GM12892 (cell line): ENCODE measurements at regions not wholly inside any gene's neighbourhood (a gene's known extent, or its start where the extent isn't known, plus 50 kb on each side); places are given as distances from the start of the nearest gene placed in this dataset.
"Not testable (repeated sequence)": the region's sequence is repeated elsewhere in the genome, so short reads cannot be mapped to it uniquely, and the experiment has no call there.

ENCODE experiments used
- DNase-seq: peaks from one replicate; pipeline ENCODE4 v3.0.0; 2011; ENCODE audit not compliant: insufficient read length
- FAIRE-seq: peaks from 2 replicates; lab custom pipeline; 2011; peaks lifted over from hg19 to GRCh38; lab: Jason Lieb, UNC
- POLR2A ChIP-seq: IDR thresholded peaks from 2 replicates; pipeline ENCODE4 v1.6.1; 2011; ENCODE audit warnings: low read depth, low read length, control low read depth
- POLR2AphosphoS5 ChIP-seq: IDR thresholded peaks from 2 replicates; pipeline ENCODE4 v1.6.1; 2011; ENCODE audit warnings: low read depth, low read length, control low read depth
- TAF1 ChIP-seq: IDR thresholded peaks from 2 replicates; pipeline ENCODE4 v1.6.1; 2011; ENCODE audit warnings: low read depth, mild to moderate bottlenecking, control low read depth, low read length, borderline replicate concordance

DNA sequence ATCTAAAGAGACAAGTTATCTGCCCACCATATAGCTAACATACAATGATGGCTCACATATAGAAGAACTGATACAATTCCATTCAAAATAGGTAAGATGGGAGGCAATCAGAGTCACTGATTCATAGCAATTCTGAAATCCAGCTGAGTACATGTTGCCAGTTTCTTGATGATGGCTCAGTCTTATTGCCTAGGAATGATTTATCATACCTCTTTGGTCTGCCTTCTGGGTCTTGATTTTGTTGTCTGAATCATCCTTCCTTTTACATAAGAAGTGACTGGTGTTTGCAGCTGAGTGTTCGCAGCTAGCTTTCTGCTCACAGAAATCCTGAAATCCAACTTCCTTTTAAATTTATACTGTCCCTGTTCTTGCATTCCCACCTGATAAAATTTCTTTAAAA is 463.2 kb upstream of the MGAT4C start:
- FAIRE-seq (no peak), DNase-seq (no peak)
- TF ChIP-seq POLR2AphosphoS5 (no peak), TAF1 (no peak), POLR2A (no peak)

DNA sequence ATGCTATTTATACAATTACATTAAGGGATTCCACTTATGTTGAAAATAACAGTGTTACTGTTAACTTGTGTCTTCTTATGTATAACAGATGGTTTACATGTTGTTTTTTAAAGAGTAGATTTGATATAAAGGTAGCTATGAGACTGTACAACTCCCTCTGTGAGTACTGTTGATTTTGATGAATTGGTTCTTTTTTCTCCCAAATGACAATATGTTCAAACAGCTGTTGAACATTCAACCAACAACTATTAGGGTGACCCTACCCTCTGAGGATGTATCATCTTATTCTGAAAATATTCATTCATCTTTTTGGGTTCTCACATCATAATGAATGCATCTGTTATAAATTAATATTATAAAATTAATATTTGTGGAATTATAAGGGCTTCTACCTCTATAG is 456.9 kb upstream of the MGAT4C start:
- DNase-seq (no peak), FAIRE-seq (no peak)
- no peak for TF ChIP-seq POLR2A
- TF ChIP-seq POLR2AphosphoS5: no peak
- no peak for TF ChIP-seq TAF1

GRCh38 chr12:86712425-86712843 is 456.2 kb upstream of the MGAT4C start:
- TF ChIP-seq POLR2AphosphoS5 (no peak), TAF1 (no peak)
- DNase-seq: no peak
- no peak for FAIRE-seq

GRCh38 chr12:86711731-86712130 is 455.5 kb upstream of the MGAT4C start:
- FAIRE-seq (no peak), DNase-seq (no peak)
- TF ChIP-seq POLR2A: no peak
- TF ChIP-seq POLR2AphosphoS5: no peak
- no peak for TF ChIP-seq TAF1

DNA sequence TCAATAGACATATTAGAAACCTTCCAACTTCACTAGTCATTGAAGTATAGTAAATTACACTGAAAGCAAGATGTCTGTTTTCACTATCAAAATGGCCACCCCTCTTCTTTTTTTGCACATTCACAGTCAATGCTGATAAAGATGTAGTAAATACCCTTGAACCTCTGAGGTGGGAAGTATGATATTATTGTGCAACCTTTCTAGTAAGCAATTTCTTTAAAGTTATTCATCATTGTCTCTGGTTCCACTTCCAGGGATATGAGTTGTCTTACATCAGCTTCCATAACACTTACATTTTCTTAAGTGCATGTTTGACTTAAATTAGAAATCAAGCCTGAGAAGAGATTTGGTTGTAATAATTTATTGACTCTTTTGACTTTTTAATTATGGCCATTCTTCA is 453.9 kb upstream of the MGAT4C start:
- FAIRE-seq: no peak
- no peak for TF ChIP-seq POLR2AphosphoS5
- TF ChIP-seq POLR2A: no peak
- TF ChIP-seq TAF1: no peak
- no peak for DNase-seq

GRCh38 chr12:86709017-86709416 is 452.8 kb upstream of the MGAT4C start:
- FAIRE-seq, DNase-seq: not testable (repeated sequence)

DNA sequence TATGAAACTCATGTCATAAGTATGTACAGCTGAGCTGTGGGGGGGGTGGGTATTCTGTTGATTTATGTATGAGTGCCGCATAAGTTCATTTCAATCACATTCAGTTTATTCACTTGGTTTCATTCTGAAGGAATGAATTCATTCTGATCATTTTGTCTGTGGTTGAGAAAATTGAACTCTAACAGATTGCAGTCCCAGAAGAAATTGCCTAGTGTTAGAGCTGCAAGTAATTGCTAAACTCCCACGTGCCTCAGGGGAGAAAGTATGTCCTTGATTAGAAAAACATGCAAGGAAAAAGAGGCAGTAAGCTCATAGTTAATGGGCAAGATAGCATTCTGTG is 442.4 kb upstream of the MGAT4C start:
- TF ChIP-seq TAF1 (no peak), POLR2AphosphoS5 (no peak), POLR2A (no peak)
- DNase-seq (no peak), FAIRE-seq (no peak)

- no peak for DNase-seq
- FAIRE-seq: no peak
- TF ChIP-seq POLR2A (no peak), TAF1 (no peak), POLR2AphosphoS5 (no peak)
Observed at GRCh38 chr12:86697916-86698640, 441.9 kb upstream of the MGAT4C start.

DNA sequence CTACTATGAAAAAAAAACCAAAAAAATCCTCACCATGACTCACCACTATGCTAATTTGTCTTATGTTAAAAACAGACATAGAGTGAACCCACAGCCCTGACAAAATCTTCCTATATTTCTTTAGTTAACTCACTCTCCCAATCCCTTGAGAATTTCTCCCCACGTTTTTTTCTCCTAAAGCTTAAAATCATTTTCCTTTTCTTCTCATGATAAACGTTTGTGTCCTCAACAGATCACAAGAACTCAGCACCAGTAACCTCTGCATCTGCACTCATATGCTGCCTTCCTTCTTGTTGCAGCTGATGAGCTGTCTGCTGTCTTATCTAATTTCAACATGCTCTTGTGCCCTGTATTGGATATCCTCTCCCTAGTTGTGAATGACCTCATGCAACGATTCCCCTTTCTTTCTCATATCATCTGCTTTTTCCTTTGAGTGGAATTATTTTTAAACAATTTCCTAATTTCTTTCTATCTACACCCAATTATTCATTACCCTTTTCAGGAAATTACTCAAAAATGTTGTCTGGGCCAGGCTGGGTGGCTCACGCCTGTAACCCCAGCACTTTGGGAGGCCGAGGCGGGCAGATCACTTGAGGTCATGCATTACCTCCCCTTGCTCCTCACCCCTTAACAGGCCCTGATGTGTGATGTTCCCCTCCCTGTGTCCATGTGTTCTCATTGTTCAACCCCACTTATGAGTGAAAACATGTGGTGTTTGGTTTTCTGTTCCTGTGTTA is 427.5 kb upstream of the MGAT4C start:
- DNase-seq (no peak), FAIRE-seq (no peak)
- no peak for TF ChIP-seq POLR2AphosphoS5
- TF ChIP-seq TAF1: no peak
- TF ChIP-seq POLR2A: no peak

GRCh38 chr12:86681060-86681459 is 424.9 kb upstream of the MGAT4C start:
- FAIRE-seq: no peak
- no peak for DNase-seq
- no peak for TF ChIP-seq POLR2AphosphoS5
- TF ChIP-seq POLR2A: no peak
- no peak for TF ChIP-seq TAF1

- FAIRE-seq: no peak
- TF ChIP-seq TAF1: no peak
- no peak for TF ChIP-seq POLR2A
- TF ChIP-seq POLR2AphosphoS5: no peak
- DNase-seq: no peak
Observed at GRCh38 chr12:86675197-86675596, 419.0 kb upstream of the MGAT4C start.

GRCh38 chr12:86670986-86671385 is 414.8 kb upstream of the MGAT4C start:
- TF ChIP-seq POLR2AphosphoS5: no peak
- TF ChIP-seq POLR2A: no peak
- no peak for TF ChIP-seq TAF1
- no peak for FAIRE-seq

GRCh38 chr12:86669010-86669409 is 412.8 kb upstream of the MGAT4C start:
- FAIRE-seq: no peak
- TF ChIP-seq POLR2AphosphoS5 (no peak), POLR2A (no peak), TAF1 (no peak)
- DNase-seq: no peak

More at GRCh38 chr12:86670986-86671385, 414.8 kb upstream of the MGAT4C start:
- no peak for DNase-seq
